ENCODE measurements at regions not wholly inside any gene's neighbourhood (a gene's known extent, or its start where the extent isn't known, plus 50 kb on each side); places are given as distances from the start of the nearest gene placed in this dataset.

- no peak for DNase-seq
These were observed 849.9 kb downstream of the MAT2B start for GRCh38 chr5:164355267-164355830.

GRCh38 chr5:164356790-164357189 is 851.4 kb downstream of the MAT2B start:
- DNase-seq, result peak; percentile 14 to 31

DNA sequence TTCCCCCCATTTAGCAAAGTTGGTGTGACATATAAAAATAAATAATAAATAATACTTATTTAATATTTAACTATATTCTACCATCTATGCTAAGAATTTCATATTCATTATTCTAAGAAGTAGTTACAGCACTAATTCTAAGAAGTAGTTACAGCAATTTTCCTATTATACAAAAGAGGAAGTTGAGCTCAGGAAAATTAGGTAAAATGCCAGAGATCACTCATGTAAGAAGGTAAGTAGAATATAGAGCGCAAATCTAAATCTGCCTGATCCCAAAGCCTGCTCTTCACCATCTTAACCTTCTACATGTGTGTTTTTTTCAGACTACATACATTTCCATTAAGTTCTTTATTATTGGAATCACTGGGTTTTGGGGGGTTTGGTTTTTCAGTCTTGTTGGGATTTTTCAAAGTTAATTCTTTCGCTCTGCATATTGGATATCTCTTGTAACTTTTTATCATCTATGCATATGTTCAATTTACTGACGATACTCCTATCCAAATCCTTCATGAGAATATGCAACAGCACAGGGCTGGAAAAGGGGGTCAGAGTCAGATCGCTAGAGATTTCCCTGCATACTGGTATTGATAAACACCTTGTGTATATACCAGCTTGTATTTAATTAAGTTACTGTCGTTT is 852.1 kb downstream of the MAT2B start:
- DNase-seq, result peak in 1 of 2 donors; percentile 88

- DNase-seq, result peak; percentile 10
These were observed 853.3 kb downstream of the MAT2B start for GRCh38 chr5:164358531-164359259.

GRCh38 chr5:164359260-164360255 is 854.1 kb downstream of the MAT2B start:
- DNase-seq, result no peak

- peak; percentile 56 to 69 for DNase-seq
These were observed 855.2 kb downstream of the MAT2B start for GRCh38 chr5:164360589-164360988.

- no peak for DNase-seq
These were observed 856.6 kb downstream of the MAT2B start for GRCh38 chr5:164361986-164362385.

DNA sequence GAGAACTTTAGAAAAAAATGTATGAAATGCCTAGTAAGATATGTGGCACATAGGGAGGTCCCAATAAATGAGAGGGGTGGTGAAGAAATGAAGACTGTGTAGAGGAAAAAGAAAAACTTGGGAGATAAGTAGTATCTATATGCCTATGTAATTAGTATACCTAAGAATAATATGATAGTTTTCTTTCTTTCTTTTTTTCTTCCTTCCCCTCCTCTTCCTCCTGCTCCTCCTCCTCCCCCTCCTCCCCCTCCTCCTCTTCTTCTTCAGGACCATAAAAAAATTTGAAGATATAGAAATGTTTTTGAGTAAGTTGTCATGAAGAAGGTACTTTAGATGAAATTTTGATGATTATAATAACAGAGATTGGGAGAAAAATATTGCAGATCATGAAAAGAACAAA is 857.4 kb downstream of the MAT2B start:
- DNase-seq, result no peak

GRCh38 chr5:164364237-164365208 is 859.1 kb downstream of the MAT2B start:
- DNase-seq, result no peak

DNA sequence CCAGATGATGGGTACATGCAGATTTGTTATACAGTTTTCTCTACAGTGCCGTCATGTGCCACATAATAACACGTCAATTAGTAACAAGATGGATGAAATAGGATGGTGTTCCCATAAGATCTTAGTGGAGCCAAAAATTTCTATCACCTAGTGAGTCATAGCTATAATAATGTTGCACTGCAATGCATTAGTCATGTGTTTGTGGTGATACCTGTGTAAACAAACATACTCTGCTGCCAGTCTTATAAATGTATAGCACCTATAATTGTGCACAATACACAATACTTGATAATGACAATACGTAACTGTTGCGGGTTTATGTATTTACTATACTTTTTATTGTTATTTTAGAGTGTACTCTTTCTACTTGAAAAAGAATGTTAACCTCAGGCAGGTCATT is 865.4 kb downstream of the MAT2B start:
- DNase-seq, result no peak

- DNase-seq, result no peak
These were observed 867.5 kb downstream of the MAT2B start for GRCh38 chr5:164372892-164373291.

GRCh38 chr5:164373876-164374275 is 868.5 kb downstream of the MAT2B start:
- DNase-seq, result no peak

DNA sequence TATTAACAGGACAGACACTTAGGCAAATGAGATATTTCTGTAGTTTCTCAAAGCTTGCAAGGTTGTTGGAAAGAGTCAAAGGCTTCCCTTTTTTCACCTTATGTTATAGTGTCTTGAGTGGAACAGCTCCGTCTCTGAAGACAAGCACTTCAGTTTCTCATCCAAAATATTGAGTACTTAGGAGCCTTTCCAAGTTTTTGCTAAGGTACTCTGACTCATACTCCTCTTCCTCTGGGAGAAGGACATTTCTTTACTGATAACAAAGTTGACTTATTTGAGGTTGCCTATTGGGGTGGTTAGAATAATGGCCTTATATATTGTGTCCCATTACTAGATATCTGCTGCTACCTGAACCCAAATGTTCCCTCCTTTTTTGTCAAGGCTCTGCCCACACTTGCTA is 869.6 kb downstream of the MAT2B start:
- no peak for DNase-seq

- DNase-seq, result peak in 1 of 2 donors; percentile 66
These were observed 871.4 kb downstream of the MAT2B start for GRCh38 chr5:164376843-164377242.

- DNase-seq, result no peak
These were observed 872.3 kb downstream of the MAT2B start for GRCh38 chr5:164377746-164378145.

GRCh38 chr5:164383662-164384061 is 878.2 kb downstream of the MAT2B start:
- no peak for DNase-seq

GRCh38 chr5:164392531-164392930 is 887.1 kb downstream of the MAT2B start:
- DNase-seq, result no peak

GRCh38 chr5:164394686-164395194 is 889.3 kb downstream of the MAT2B start:
- no peak for DNase-seq

DNA sequence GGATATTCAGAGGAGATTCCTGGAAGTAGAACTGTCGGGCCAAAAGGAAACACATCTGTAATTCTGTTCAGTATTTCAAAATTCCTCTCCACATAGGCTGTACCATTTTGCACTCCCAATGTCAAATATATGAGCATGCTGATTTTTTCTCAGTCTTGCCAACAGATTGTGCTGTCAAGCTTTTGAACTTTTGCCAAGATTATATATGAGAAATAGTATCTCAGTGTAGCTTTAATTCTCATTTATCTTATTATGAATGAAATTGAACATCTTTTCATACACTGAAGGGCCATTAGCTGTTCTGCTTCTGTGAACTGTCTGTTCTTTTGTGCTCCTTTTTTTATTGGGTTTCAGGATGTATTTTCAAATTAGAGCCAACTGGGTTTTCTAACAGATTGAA is 907.1 kb downstream of the MAT2B start:
- DNase-seq, result no peak

DNA sequence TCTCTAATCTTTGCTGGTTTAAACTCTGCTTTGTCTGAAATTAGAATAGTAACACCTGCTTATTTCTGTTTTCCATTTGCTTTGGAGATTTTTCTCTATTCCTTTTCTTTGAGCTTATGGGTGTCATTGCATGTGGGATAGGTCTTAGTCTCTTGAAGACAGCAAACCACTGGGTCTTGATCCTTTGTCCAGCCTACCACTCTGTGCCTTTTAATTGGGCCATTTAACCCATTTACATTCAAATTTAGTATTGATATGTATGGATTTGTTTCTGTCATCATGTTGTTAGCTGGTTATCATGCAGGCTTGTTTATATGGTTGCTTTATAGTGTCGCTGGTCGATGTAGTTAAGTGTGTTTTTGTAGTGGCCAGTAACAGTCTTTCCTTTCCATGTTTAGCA is 914.7 kb downstream of the MAT2B start:
- DNase-seq, result no peak

DNA sequence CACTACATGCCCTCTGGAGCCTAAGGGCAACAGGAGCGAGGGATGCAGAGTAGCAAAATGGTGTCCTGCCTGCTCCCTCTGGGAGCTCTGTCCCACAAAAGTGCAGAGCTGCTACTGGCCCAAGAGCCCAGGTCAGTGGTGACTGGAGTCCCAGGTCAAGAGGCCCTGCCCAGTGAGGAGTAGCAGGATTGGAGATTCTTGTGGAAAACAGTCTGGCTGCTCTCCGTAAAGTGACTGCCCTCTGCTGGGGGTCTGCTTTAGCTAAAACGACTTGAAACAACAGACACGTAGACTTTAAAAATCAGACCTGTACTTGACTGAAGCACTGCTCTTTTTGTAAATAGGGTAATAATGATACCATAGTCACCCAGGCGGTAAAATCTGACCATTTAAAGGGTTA is 917.0 kb downstream of the MAT2B start:
- no peak for DNase-seq
